Activated CD4-positive, alpha-beta T cell treated with anti-CD3 and anti-CD28 coated beads for 4 hours (primary cell): ENCODE measurements at regions not wholly inside any gene's neighbourhood (a gene's known extent, or its start where the extent isn't known, plus 50 kb on each side); places are given as distances from the start of the nearest gene placed in this dataset.
A peak's percentile ranks its signal among the peaks of the same experiment; 100 is the strongest.

Source experiments
- DNase-seq, 2 donors: peaks; one replicate each; pipeline ENCODE4 v3.0.0-alpha.2; 2020

DNA sequence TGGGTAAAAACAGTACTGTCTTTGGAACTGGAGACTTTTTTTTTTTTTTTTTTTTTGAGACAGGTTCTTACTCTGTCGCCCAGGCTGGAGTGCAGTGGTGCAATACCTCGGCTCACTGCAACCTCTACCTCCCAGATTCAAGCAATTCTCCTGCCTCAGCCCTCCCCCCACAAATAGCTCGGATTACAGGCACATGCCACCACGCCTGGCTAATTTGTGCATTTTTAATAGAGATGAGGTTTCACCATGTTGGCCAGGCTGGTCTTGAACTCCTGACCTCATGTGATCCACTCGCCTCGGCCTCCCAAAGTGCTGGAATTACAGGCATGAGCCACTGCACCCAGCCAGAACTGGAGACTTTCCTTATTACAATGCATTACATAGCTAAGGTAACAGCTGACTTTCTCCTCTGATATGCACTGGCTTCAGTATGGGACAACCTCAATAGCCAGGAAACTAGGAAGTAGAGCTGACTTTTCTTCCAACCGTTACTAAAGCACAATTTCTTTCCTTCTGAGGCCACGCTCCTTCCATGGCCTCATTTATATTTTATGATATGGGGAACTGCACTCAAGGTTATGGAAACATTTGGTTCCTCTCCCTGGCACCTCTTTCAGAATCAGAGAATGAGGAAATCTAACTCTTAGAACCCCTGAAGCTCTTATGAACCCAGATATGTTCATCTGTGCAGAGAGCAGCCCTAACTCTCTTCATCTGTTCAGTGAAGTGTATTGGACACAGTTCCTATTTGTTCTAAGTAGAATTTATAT lies 53.5 kb upstream of the FAM9B start:
- DNase-seq = no peak

DNA sequence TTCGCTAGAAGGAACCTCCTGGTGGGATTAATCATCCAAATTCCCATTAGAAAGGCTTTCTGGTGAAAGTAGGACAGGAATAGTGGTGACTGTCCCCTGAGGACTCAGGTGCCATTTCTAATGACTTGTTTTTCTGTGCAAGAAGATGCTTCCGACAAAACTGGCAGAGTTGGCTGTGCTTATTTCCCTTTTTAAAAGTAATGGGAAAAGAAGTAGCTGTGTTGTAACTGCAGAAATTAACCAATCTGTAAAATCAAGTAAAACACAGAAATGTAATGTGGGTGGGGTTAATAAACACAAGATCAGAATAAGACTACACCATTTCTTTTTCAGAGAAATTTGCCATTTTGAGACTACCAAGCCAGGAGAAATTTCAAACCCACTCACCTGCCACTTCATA lies 55.0 kb upstream of the FAM9B start:
- no peak for DNase-seq

DNA sequence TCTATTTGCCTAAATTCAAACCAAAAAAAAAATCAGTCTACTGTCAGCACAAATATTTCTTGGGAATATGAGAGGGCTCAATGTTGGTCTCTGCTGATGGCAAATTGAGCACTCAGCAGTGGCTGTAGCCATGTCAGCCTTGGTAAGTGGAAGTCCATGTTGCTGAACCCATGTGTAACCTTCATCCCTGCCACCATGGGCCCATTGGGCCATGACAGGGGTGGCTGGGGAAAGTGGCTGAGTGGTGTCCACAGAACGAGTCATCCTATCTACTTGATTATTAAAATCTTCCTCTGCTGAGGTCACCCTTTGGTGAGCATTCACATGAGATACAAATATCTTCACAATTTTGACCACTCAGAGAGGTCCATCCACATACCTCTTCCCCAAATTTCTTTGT lies 56.8 kb upstream of the FAM9B start:
- no peak for DNase-seq

DNA sequence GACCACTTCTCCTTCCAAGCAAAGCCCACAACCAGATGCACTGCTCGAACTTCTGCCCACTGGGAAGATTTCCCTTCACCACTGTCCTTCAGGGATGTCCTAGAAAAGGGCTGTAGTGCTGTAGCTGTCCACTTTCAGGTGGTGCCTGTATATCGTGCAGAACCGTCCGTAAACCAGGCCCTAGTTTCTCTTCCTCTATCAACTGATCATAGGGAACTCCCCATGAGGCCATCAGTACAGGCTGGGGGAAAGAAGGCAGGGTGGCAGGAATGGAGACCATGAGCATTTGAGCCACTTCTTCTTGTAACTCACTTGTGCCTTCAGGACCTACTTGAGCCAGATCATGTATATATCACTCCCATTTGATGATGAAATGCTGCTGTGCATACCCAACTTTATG lies 57.3 kb upstream of the FAM9B start:
- DNase-seq = no peak

DNA sequence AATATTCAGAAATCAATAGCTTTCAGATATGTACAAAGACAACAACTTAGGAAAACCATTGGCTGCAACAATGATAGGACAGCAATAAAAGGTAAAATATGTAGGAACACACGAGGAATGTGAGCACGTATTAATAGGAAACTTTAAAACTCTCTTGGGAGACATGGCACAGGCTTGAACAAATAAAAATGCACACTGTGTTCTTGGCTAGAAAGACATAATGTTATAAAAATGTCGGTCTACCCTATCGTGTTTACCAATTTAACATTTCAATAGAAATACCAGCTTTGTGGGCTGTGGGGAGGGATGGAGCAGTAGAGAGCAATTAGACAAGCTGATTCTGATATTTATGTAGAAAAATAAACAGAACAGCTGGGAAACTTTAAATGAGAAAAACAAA lies 69.0 kb upstream of the FAM9B start:
- DNase-seq = no peak

DNA sequence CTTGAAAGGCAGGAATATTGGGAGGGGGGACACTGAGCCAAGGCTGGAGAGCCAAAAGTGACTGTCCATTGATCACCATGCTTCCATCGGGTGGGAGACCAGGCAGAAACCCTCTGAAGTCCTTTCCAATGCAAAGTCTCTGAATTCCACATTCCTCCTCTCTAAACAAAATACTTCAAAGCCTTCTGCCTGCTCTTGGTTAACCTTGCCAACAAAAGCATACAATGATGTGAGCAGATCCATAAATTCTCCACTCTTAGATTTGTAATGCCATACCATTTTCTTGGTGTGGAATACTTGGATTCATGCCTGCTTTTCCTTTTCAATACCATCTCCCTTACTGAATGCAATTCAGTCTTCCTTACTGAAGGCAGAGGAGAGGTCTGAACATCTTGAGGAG lies 74.1 kb upstream of the FAM9B start:
- no peak for DNase-seq

DNA sequence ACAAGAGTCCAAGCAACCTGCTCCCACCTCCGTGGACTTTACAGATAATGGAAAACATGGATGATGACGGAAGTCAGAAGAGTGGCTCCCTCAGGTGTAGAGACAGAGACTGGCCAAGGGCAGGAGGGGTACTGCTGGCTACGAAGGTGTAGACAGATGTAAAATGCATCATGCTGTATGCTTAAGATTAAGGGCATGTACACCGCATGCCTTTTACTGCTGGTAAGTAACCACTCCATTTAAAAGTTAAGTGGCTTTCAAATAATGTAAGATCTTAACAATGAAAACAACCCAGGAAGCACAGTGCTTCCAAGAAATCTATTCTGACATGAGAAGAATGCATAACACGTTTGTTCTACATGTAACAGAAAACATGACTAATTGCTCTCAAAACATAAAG lies 76.9 kb upstream of the FAM9B start:
- no peak for DNase-seq

DNA sequence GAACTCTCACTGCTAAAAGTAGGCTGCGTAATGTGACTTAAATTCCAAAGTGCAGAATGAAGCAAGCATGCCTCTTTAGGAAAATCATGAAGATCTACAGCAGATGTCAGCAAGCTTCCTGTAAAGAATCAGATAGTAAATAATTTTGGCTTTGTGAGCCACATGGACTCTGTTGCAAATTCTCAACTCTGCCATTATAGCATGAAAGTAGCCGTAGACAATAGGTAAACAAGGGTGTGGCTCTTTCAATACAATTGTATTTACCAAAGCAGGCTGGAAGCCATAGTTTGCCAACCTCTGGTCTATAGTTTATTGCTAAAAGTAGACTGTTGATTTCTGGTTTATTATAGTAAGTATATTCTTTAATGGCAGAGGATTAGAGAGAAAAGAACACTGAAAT lies 80.3 kb upstream of the FAM9B start:
- no peak for DNase-seq

DNA sequence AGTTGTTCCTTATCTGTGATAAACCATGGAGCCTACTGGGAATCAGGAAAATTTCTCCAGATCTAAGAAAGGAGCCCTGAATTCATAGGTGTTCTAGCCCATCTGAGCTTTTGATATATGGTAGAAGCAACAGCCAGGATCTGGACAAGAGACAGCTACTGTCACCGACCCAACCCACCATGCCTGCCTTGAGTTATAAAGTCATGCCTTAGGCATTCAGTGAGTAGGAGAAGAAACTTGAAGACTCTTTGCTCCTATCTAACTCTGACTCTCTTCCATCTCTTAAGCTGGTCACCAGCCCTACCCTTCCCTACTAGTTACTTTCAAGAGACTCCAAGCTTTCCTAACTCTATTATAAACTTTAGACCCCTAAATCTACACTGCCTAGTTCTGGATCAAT lies 83.9 kb upstream of the FAM9B start:
- DNase-seq = no peak

DNA sequence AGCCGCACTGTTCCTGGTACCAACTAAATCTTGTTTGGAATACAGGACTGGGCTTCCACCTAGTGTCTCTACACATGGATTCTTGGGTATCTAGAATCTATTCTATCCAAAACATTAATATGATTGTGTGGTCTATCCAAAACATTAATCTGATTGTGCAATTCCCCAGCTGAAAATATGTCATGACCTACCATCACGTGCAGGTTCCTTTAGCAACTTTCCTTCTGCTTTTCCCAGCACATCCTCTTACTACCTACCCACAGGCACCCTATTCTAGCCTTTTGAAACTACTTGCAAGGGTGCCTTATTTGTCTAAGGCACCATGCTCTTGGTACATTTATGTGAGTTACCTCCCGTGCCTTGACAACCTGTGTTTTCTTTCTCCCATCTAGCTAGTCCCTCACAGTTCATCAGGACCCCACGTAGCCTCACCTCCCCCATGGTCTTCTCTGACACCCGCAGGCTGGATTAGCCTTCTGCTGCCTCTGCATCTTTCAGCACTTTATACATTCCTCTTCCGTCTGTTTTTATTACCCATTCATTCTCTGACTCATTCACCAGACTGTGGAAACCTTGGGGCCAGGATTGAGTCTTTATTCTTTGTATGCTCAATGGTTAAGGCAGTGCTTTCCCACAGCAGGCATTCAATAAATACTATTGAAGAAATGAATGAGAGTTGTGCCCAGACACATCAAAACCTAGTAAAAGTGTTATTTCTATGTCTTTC lies 88.8 kb upstream of the FAM9B start:
- DNase-seq = no peak

DNA sequence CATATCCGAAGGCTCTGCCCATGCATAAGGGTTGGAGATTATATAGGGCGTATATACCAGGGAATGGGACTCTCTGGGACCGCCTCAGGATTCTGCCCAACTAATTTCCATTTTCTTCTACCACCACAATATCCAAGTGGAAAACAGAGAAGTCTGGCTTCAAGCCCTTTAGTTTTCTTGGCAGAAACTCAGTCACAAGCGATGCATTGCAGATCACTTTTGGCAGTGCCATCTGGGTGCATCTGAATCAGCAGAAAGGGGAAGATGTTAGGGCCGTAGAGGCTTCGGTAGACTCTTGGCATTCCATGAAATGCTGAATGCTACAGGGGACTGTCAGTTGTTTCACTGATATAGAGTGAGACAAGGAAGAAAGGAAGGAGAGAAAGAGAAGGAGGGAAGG lies 94.1 kb upstream of the FAM9B start:
- no peak for DNase-seq

DNA sequence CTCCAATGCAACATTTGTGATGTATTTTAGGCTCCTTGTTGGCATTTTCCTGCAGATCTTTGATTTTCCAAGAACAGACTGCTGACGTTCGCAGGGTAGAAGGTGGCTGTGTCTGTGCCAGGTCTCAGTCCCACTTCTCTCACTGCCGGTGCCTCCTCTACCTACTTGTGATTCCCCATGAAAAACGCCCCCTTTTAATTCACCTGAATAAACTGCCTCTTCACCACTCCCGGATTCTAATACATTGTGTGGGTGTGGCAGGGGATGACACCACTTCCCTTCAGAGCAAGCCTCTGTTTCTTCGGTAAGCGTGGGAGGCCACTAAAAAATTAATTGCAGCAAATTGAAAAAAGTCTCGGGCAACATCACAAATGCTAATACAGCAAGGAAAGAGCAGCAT lies 96.1 kb upstream of the FAM9B start:
- peak in 1 of 2 donors; percentile 14 for DNase-seq

DNA sequence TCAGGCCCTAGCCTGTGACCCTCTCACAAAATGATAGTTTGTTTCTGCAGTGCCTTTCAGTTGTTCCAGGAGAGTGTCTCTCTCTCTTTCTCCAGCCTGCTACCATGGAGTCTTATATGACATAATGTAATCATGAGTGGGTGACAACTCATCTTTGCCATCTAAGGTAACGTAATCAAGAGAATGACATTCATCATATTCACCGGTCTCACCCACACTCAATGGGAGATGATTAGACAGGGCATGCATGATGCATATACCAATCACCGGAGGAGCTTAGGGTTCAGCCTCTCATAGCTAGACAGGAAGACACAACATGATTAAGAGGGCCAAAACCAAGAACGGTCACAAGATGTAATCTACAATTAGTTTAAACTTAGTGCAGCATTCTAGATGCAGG lies 97.1 kb upstream of the FAM9B start:
- peak; percentile 2 to 6 for DNase-seq

DNA sequence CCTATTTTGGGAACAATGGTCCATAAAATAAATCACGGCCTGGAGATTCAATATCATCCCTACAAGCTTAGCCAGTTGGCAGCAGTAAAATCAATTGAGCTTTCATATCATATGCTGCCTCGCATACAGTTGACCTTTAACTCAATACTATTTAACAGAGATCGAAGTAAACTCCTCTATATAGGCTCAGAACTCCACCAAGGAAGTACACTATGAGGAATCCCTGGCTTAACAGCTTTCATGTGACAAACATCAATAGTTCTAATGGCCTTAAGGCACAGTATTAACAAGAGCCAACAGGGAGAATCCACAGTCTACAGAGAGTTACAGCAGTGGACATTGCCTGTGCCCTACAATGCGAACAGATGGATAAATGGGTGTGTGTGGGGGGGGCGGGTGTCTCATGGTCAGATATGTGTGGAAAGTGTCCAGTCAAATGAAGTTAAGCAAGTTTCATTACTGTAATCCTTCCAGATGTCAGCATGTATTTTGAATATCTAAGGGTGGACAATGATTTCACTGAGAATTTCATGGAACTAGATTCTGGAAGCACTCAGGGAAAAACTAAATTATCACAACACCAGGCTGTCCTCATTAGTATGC lies 98.2 kb upstream of the FAM9B start:
- DNase-seq = no peak

DNA sequence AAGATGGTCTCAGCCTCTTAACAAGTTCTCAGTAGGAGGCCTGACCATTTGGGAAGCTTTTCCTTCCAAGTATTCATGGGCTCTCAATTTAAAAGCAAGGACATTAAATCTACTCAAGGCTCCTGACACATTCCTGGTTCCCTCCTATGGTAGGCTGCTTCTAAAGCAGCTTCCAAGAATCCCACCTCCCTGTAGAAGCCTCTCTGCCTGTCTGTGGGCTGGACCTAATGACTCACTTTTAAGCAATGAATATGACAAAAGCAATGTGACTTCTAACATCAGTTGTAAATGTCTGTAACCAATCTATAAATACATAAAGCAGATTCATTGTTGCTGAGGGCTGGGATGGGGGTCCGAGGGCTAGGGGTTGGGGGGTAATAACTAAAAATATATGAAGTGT lies 99.5 kb upstream of the FAM9B start:
- DNase-seq = no peak

DNA sequence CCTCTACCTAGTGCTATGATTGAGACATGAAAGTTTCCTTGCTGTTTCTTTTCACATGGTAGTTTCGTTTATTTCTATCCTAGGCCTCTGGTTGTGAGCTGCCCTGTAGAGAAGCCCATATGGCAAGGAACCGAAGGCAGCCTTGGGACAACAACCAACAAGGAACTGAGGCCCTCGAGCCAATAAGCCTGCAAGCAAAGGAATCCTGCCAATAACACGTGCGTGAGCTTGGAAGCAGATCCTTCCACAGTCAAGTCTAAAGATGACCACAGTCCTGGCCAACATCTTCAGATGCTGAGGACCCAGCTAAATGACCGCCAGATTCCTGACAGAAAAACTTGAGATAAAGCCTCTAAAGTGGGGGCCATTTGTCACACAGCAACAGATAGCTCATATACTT lies 100.4 kb upstream of the FAM9B start:
- DNase-seq = no peak

DNA sequence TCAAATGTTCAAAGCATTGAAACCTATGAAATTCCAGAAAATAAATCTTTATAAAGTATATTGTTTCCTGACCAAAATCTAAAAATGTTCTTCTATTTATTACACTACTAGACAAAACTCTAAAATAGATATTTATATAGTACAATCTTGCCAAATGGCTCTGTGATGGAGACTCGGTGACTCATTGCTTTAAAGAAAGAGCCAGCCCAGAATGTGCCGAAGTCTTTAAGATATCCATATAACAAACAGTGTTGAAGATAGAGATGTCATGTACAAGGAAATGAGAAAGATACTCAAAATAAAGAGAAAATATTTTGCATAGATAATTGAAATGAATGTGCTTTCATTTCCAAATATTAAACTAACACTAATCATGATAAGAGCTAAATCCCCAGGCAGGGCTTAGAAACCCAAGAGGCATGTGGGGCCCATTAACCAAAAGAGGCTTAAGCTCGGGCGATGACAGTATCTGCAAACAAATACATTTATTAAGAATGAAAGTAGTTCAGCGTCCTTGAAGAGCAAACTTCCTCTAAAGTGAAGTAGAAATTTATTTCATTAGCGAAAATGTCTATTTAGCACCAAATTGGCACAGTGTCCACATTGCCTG lies 102.1 kb upstream of the FAM9B start:
- no peak for DNase-seq

DNA sequence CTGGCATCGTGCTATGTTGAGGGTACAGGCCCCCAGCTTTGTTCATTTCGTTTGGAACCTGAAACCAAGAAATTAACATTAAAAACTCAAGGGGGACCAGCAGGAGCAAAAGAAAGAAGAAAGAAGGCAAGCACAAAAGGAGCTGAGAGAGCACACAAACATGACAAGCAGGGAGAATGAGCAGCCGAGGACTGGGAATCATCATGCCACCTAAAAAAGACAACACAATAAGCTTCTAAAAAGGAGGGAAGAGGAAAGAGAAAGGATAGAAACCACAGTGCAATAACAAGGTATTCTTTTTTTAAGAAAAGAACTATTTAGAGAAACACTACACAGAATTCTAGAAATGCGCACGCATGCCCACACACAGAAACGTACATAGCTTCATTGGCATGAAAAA lies 103.2 kb upstream of the FAM9B start:
- no peak for DNase-seq

DNA sequence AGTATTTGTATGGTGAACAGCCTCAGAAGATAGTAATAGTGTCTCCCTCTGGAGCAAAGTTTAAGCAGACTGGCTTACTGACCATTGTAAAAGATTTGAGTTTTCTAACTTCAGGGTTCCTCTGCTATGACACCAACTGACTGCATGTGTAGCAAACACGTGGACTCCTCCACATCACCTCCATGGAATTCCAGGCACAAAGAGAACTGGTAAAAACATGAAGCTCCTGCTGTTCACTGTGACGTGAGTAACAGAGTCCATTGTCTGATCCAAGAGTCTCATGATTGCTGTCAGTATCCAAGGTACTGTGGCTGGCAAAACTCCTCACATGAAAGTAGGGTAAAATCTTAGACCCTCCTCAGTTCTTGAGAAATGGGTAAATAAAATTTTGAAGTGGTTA lies 107.6 kb upstream of the FAM9B start:
- DNase-seq = no peak

DNA sequence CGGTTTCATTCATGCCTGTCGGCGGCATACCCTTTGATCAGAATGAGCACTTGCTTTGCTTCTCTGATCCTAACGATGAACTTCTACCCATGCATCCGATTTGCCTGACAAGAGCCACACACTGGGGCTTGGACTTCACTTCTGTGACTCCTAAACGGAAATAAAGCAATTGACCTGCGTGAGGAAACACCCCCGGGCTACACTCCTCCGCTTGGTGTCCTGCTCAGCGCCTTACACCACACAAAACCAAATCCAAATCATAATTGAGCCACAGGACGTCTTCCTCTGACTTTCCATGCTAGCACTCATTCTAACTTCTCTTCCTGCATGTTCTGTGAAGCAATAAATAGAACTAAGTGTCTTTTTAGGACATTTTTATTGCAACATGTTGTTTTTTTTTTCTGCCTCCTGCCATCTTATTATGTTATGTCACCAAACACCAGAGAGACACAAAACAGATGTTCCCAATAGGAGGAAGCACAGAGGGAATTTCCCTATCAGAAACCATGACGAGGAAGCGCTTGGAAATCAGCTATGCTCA lies 110.8 kb upstream of the FAM9B start:
- no peak for DNase-seq

DNA sequence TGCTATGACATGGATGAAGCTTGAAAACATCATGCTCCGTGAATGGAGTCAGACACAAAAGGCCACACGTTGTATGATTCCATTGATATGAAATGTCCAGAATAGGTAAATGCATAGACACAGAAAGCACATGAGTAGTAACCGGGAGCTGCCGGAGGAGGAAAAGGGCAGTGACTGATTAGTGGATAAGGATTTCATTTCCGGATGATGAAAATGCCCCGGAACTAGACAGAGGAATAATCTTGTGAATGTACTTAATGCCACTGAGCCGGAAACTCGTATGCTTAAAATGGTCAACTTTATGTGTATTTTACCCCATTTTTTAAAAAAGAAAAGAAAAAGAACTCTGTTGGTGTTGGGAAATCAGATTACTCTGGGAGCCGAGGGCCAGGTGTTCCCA lies 112.7 kb upstream of the FAM9B start:
- DNase-seq = no peak

DNA sequence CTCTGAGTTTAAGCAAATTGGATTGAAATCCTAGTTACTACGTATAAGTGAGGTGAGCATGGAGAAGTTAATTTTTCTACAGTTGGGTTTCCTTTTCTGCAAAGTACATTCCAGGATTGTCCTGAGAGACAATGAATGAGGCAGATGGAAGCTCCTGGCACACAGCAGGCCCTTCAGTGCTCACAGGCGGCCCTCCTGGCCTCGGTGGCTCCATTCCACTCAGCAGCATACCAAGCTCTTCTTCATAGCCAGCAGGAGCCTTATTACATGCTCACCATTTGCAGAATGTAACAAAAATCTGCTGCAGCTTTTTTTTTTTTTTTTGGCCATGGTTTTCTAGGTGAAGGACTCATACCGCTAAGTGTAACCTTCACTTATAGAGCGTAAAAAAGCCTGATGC lies 113.2 kb upstream of the FAM9B start:
- DNase-seq = no peak

DNA sequence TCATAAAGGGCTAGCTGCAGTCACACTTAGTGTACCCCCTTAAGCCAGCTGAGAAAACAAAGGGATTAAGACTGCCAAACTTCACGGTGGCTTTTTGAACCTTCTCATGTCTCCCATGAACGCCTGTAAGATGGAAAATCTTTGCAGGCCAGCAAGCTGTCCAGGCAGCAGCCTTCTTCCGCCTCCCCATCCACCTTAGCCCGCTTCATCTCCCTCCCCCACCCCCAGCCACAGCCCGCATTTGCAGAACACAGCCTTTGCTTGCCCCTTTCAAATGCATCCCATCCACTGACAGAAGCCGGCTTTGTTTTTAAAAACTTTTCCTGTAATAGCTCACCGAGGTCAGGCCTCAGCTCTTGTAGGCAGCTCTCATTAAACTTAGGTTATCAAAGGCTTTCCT lies 113.8 kb upstream of the FAM9B start:
- no peak for DNase-seq
